Epithelial cell of proximal tubule (primary cell): ENCODE measurements at regions not wholly inside any gene's neighbourhood (a gene's known extent, or its start where the extent isn't known, plus 50 kb on each side); places are given as distances from the start of the nearest gene placed in this dataset.

Experiments used
- DNase-seq: peaks from one replicate; pipeline ENCODE4 v3.0.0-alpha.2; 2011; ENCODE audit warnings: low read depth
- H3K4me3 ChIP-seq: 2 replicates; pipeline ENCODE4 v1.5.1; 2011; ENCODE audit warnings: low read depth, mild to moderate bottlenecking, low read length
- TF ChIP-seq, protein P1 (sequence below): conservative IDR thresholded peaks from 2 replicates; pipeline ENCODE4 v1.5.1; 2012; ENCODE audit warnings: low read depth, mild to moderate bottlenecking, low read length

DNA sequence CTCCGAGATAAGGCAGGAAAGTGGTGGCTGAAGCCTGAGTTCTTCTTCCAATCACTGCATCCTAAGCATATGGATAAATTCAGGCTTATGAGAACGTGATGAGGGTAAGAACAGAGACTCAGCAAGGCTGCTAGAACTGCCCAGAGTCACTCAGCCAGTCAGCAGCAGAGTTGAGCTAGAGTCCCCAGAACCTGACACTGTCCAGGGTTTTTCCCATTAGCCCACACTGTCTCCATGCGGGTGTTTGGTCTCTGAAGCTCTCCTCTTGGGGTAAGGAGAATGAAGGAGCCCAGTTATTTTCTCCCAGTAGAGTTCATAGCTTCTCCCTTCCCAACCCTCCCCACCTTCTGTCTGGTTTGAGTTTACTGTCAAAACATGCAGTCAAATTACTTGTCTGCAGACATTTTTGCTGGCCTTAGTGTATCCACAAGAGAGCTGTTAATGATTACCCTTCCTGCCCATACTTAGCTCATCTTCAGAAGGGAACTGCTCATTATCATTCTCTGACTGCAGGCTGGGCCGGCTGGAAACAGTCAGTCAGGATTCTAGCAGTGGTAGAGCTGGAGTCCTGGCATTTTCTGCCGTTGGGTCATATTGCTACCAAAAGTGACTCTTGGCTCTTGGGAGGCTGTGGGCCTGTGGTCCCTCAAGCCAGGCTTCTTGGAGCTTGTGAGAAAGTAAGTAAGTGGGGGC lies 460.0 kb downstream of the HS3ST3B1 start:
- no peak for DNase-seq
- TF ChIP-seq, protein P1, sequence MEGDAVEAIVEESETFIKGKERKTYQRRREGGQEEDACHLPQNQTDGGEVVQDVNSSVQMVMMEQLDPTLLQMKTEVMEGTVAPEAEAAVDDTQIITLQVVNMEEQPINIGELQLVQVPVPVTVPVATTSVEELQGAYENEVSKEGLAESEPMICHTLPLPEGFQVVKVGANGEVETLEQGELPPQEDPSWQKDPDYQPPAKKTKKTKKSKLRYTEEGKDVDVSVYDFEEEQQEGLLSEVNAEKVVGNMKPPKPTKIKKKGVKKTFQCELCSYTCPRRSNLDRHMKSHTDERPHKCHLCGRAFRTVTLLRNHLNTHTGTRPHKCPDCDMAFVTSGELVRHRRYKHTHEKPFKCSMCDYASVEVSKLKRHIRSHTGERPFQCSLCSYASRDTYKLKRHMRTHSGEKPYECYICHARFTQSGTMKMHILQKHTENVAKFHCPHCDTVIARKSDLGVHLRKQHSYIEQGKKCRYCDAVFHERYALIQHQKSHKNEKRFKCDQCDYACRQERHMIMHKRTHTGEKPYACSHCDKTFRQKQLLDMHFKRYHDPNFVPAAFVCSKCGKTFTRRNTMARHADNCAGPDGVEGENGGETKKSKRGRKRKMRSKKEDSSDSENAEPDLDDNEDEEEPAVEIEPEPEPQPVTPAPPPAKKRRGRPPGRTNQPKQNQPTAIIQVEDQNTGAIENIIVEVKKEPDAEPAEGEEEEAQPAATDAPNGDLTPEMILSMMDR = no peak

DNA sequence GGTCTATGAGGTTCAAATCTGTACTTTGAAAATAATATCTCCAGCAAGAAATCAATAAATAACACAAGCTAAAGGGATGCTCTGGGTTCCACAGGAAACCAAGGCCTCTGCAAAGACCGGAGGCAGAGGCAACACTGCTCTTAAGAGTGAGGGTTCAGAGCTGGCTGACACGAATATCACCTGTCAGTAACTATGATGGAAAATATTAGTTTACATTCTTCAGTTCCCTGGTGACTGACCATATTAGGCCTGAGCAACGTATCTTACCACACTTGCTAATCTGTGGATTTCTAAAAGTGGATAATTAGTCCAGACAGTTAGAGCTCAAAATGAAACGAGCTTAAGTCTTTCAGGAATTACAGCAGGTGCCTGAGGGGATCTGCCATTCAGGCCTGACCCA lies 459.3 kb downstream of the HS3ST3B1 start:
- H3K4me3 ChIP-seq = no peak overlapping the region
- TF ChIP-seq, protein P1 = no peak
- DNase-seq = no peak

More for the DNA sequence above, 460.0 kb downstream of the HS3ST3B1 start:
- H3K4me3 ChIP-seq = no peak overlapping the region

GRCh38 chr17:14759325-14759724 lies 458.4 kb downstream of the HS3ST3B1 start:
- H3K4me3 ChIP-seq = no peak overlapping the region
- TF ChIP-seq, protein P1 = no peak
- DNase-seq = no peak

GRCh38 chr17:14756479-14756878 lies 455.6 kb downstream of the HS3ST3B1 start:
- DNase-seq = no peak
- TF ChIP-seq, protein P1 = no peak
- H3K4me3 ChIP-seq = no peak overlapping the region

- no peak for DNase-seq
- TF ChIP-seq, protein P1 = no peak
- no peak overlapping the region for H3K4me3 ChIP-seq
These were observed 454.1 kb downstream of the HS3ST3B1 start for GRCh38 chr17:14755002-14755401.

- no peak for DNase-seq
- H3K4me3 ChIP-seq = no peak overlapping the region
- TF ChIP-seq, protein P1 = no peak
These were observed 452.5 kb downstream of the HS3ST3B1 start for GRCh38 chr17:14753383-14753782.

GRCh38 chr17:14752011-14752410 lies 451.1 kb downstream of the HS3ST3B1 start:
- TF ChIP-seq, protein P1 = no peak
- no peak overlapping the region for H3K4me3 ChIP-seq
- no peak for DNase-seq
